MM.1S (cell line): ENCODE measurements at regions not wholly inside any gene's neighbourhood (a gene's known extent, or its start where the extent isn't known, plus 50 kb on each side); places are given as distances from the start of the nearest gene placed in this dataset.
A peak's percentile ranks its signal among the peaks of the same experiment; 100 is the strongest.

ENCODE experiments used
- DNase-seq: peaks from one replicate; pipeline ENCODE4 v3.0.0-alpha.2; 2015
- H2AFZ ChIP-seq: fragments of 300-600 bp; sonication (generic); 2 replicates; pipeline ENCODE4 v1.6.0; 2016; ENCODE audit warnings: antibody characterized with exemption, low read length
- H3F3A ChIP-seq: fragments of 300-600 bp; sonication (generic); 2 replicates; pipeline ENCODE4 v1.6.1; 2016; ENCODE audit warnings: mild to moderate bottlenecking, antibody characterized with exemption, low read length, moderate library complexity, mixed read lengths; ENCODE audit not compliant: insufficient read depth
- H3K27ac ChIP-seq: fragments of 300-600 bp; sonication (generic); 2 replicates; pipeline ENCODE4 v1.5.1; 2016; ENCODE audit warnings: mild to moderate bottlenecking, low read length
- H3K27me3 ChIP-seq: fragments of 300-600 bp; sonication (generic); replicated peaks from 2 replicates; pipeline ENCODE4 v1.6.0; 2016; ENCODE audit warnings: low read length; ENCODE audit not compliant: insufficient read depth
- H3K36me3 ChIP-seq: fragments of 300-600 bp; sonication (generic); replicated peaks from 2 replicates; pipeline ENCODE4 v1.6.1; 2016; ENCODE audit warnings: mild to moderate bottlenecking, low read length, mixed read lengths; ENCODE audit not compliant: insufficient read depth
- H3K4me1 ChIP-seq: fragments of 300-600 bp; sonication (generic); 2 replicates; pipeline ENCODE4 v1.6.1; 2016; ENCODE audit warnings: low read length, mixed read lengths
- H3K4me2 ChIP-seq: fragments of 300-600 bp; sonication (generic); 2 replicates; pipeline ENCODE4 v1.6.0; 2016; ENCODE audit warnings: low read depth, low read length
- H3K4me3 ChIP-seq: fragments of 300-600 bp; sonication (generic); 2 replicates; pipeline ENCODE4 v1.5.1; 2016; ENCODE audit warnings: low read length, mixed read lengths
- H3K79me2 ChIP-seq: fragments of 300-600 bp; sonication (generic); 2 replicates; pipeline ENCODE4 v1.6.1; 2016; ENCODE audit warnings: mixed run types, low read length, mixed read lengths
- H3K9ac ChIP-seq: fragments of 300-600 bp; sonication (generic); 2 replicates; pipeline ENCODE4 v1.6.1; 2016; ENCODE audit warnings: low read length, mixed read lengths
- H3K9me2 ChIP-seq: fragments of 300-600 bp; sonication (generic); replicated peaks from 2 replicates; pipeline ENCODE4 v1.6.1; 2016; ENCODE audit warnings: mild to moderate bottlenecking, low read length, mixed read lengths; ENCODE audit not compliant: insufficient read depth
- H3K9me3 ChIP-seq: fragments of 300-600 bp; sonication (generic); replicated peaks from 2 replicates; pipeline ENCODE4 v1.6.1; 2016; ENCODE audit warnings: mild to moderate bottlenecking, low read length, mixed read lengths; ENCODE audit not compliant: insufficient read depth
- H4K20me1 ChIP-seq: fragments of 300-600 bp; sonication (generic); 2 replicates; pipeline ENCODE4 v1.6.1; 2016; ENCODE audit warnings: mild to moderate bottlenecking, low read length, moderate library complexity, mixed read lengths; ENCODE audit not compliant: insufficient read depth
- EZH2 ChIP-seq: fragments of 300-600 bp; sonication (generic); optimal IDR thresholded peaks from 2 replicates; pipeline ENCODE3; 2017; ENCODE audit warnings: low read depth, mild to moderate bottlenecking, antibody characterized with exemption, low read length, mixed read lengths
- EZH2phosphoT487 ChIP-seq: fragments of 300-600 bp; sonication (generic); IDR thresholded peaks from 2 replicates; pipeline ENCODE4 v1.6.1; 2018; ENCODE audit warnings: antibody characterized with exemption, low read length
- TF ChIP-seq, protein P1 (sequence below): fragments of 300-600 bp; sonication (generic); IDR thresholded peaks from 2 replicates; pipeline ENCODE4 v1.5.1; 2016; ENCODE audit warnings: antibody characterized with exemption, low read length, mixed read lengths

DNA sequence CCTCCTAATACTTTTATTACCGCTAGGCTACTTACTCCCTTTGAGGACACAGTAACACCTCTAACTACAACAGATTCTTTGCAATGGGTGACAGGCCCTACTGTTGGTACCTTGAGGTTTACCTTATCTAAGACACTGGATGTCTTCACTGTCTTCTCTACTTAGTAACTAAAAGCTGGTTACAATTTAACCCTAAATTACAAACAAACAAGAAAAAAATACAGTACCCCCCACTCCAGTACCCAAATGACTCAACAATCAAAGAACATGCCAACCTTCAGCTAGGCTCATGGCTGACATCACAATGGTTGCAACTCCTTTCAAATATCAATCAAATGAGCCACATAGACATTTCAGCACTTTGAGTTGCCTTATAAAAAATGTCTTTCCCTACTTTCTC is 198.0 kb downstream of the GUCY2F start:
- Histone ChIP-seq H3K9me3 (no peaks in the 10 kb centered on the region), H3K36me3 (no peaks in the 10 kb centered on the region), H4K20me1 (no peaks in the 10 kb centered on the region), H3K4me2 (no peak overlapping the region), H3F3A (peaks cover 12% of the 10 kb centered on the region), H3K4me1 (peaks cover 15% of the 10 kb centered on the region), H3K27me3 (no peaks in the 10 kb centered on the region), H3K27ac (no peak overlapping the region), H2AFZ (no peak overlapping the region), H3K79me2 (no peaks in the 10 kb centered on the region), H3K9ac (no peak overlapping the region), H3K4me3 (no peak overlapping the region), H3K9me2 (no peaks in the 10 kb centered on the region)
- TF ChIP-seq, protein P1, sequence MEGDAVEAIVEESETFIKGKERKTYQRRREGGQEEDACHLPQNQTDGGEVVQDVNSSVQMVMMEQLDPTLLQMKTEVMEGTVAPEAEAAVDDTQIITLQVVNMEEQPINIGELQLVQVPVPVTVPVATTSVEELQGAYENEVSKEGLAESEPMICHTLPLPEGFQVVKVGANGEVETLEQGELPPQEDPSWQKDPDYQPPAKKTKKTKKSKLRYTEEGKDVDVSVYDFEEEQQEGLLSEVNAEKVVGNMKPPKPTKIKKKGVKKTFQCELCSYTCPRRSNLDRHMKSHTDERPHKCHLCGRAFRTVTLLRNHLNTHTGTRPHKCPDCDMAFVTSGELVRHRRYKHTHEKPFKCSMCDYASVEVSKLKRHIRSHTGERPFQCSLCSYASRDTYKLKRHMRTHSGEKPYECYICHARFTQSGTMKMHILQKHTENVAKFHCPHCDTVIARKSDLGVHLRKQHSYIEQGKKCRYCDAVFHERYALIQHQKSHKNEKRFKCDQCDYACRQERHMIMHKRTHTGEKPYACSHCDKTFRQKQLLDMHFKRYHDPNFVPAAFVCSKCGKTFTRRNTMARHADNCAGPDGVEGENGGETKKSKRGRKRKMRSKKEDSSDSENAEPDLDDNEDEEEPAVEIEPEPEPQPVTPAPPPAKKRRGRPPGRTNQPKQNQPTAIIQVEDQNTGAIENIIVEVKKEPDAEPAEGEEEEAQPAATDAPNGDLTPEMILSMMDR: no peak
- no peak for TF ChIP-seq EZH2phosphoT487
- no peak for DNase-seq

DNA sequence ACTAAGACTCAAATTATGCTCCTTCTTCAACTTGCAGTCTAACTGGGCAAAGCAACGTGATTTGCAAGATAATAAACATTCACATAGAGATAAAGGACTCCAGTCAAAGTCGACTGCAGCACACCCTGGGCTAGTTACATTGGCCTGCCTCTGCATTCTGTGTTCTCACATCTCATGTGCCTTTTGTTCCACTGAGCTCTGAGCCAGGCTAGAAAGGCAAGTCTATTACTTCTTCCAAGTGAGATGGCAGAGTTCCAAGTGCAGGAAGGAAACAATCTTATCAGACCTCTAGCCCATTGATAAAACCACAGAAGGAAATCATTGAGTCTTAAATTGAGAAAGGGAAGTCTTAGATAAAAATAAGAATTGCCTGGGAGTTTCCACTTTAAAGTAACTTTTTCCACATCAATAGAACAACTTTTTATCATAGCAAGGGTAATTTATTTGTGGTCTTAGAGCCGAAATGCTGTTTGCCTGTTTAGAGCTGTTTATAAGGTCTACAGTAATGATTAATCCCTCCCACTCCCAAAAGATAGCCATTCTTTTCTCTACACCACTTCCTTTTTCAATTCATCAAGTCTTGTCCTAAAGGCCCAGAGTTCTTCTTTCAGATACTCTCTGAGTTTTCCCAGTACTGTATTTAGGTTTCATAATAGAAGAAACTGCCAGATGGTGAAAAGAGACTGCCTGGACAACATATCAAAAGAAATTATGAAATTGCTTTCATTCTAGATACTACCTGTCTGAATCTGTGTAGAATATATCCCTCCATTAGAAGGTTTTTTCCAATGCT is 200.2 kb downstream of the GUCY2F start:
- H3K27ac ChIP-seq: peak overlapping the region; percentile 9; the same call in 1 of the 2 replicates
- H3K79me2 ChIP-seq: no peaks in the 10 kb centered on the region
- H3K9me3 ChIP-seq: no peaks in the 10 kb centered on the region
- TF ChIP-seq EZH2 (no peak), EZH2phosphoT487 (no peak)
- TF ChIP-seq, protein P1: no peak
- no peak overlapping the region for H2AFZ ChIP-seq
- peaks cover 12% of the 10 kb centered on the region for H3F3A ChIP-seq
- peak; percentile 55 for DNase-seq
- no peak overlapping the region for H3K4me3 ChIP-seq
- H3K4me2 ChIP-seq: peak overlapping the region; percentile 12; the same call in 1 of the 2 replicates
- peaks cover 15% of the 10 kb centered on the region for H3K4me1 ChIP-seq
- H3K9ac ChIP-seq: no peak overlapping the region
- no peaks in the 10 kb centered on the region for H3K27me3 ChIP-seq
- no peaks in the 10 kb centered on the region for H3K36me3 ChIP-seq
- no peaks in the 10 kb centered on the region for H4K20me1 ChIP-seq
- H3K9me2 ChIP-seq: no peaks in the 10 kb centered on the region

DNA sequence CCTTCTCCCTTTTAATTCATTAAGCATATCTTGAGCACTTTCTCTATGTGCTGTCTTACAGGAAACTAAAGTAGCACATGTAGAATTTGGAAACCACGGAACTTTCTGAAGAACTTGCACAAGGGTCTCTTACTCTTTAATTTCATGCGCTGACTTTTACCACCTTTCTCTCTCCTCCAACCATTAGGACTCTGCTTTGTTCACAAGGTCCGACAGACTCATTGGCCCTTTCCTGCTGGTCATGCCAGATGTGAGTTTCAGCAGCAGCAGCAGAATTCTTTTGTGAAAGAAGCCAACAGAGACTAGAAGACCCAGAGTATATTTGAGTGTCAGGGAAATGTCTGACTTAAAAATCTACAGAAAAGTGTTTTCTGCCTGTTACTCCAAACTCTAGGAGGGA is 207.1 kb downstream of the GUCY2F start:
- Histone ChIP-seq H3K27ac (no peak overlapping the region), H2AFZ (no peak overlapping the region), H3K4me3 (no peak overlapping the region), H3K36me3 (no peaks in the 10 kb centered on the region), H3K4me1 (peaks cover 38% of the 10 kb centered on the region), H3K9me3 (no peaks in the 10 kb centered on the region), H3K27me3 (peaks cover 11% of the 10 kb centered on the region; the same call in 1 of the 2 replicates), H4K20me1 (no peaks in the 10 kb centered on the region), H3F3A (peaks cover 19% of the 10 kb centered on the region), H3K9me2 (no peaks in the 10 kb centered on the region), H3K79me2 (no peaks in the 10 kb centered on the region), H3K4me2 (peak overlapping the region; percentile 35; the same call in 1 of the 2 replicates), H3K9ac (no peak overlapping the region)
- peak; percentile 58 for DNase-seq
- TF ChIP-seq EZH2 (no peak), EZH2phosphoT487 (no peak)
- TF ChIP-seq, protein P1: no peak
